Stimulated activated naive B cell treated with anti-CD40 and anti-IgM and Interleukin-4, amounts not matched to agents 10 μg/mL and 1 μg/mL and 100 μg/mL, for 72 hours (primary cell): ENCODE measurements at regions not wholly inside any gene's neighbourhood (a gene's known extent, or its start where the extent isn't known, plus 50 kb on each side); places are given as distances from the start of the nearest gene placed in this dataset.

ENCODE experiments used
- ATAC-seq, 2 donors: fragments of 150-1000 bp; cut with Tn5 transposase; replicated peaks; 2 replicates each; pipeline ENCODE4 v1.10.0; 2021; ENCODE audit warnings: moderate library complexity in 1 of 2
- DNase-seq: peaks from one replicate; pipeline ENCODE4 v3.0.0; 2021
- H3K27ac Mint-ChIP-seq: one replicate; pipeline ENCODE4 v1.8.0; 2022; ENCODE audit warnings: mild to moderate bottlenecking, mixed read lengths
- H3K27me3 Mint-ChIP-seq, 2 donors: one replicate each; pipeline ENCODE4 v1.8.0; 2022; ENCODE audit warnings: mixed read lengths in 2 of 2
- H3K36me3 Mint-ChIP-seq, 2 donors: one replicate each; pipeline ENCODE4 v1.8.0; 2022; ENCODE audit warnings: mixed read lengths in 2 of 2, mild to moderate bottlenecking in 1 of 2
- H3K4me1 Mint-ChIP-seq, 2 donors: one replicate each; pipeline ENCODE4 v1.8.0; 2022; ENCODE audit warnings: mixed read lengths in 2 of 2, mild to moderate bottlenecking in 1 of 2
- H3K4me3 Mint-ChIP-seq, 2 donors: one replicate each; pipeline ENCODE4 v1.8.0; 2022; ENCODE audit warnings: mild to moderate bottlenecking in 2 of 2, mixed read lengths in 2 of 2, moderate library complexity in 1 of 2
- H3K9me3 Mint-ChIP-seq, 2 donors: one replicate each; pipeline ENCODE4 v1.8.0; 2022; ENCODE audit warnings: mixed read lengths in 2 of 2, mild to moderate bottlenecking in 1 of 2

- no peak overlapping the region for H3K27ac Mint-ChIP-seq
- DNase-seq (no peak), ATAC-seq (no peak)
- H3K4me3 Mint-ChIP-seq, result no peak overlapping the region
- peaks cover 36 to 53% of the 10 kb centered on the region in 2 donors for H3K27me3 Mint-ChIP-seq
- H3K9me3 Mint-ChIP-seq, result no peaks in the 10 kb centered on the region
- peaks cover 2 to 5% of the 10 kb centered on the region in 2 donors for H3K4me1 Mint-ChIP-seq
- H3K36me3 Mint-ChIP-seq, result no peaks in the 10 kb centered on the region
Observed at GRCh38 chr13:112639521-112639920, 50.3 kb upstream of the ATP11A start.

DNA sequence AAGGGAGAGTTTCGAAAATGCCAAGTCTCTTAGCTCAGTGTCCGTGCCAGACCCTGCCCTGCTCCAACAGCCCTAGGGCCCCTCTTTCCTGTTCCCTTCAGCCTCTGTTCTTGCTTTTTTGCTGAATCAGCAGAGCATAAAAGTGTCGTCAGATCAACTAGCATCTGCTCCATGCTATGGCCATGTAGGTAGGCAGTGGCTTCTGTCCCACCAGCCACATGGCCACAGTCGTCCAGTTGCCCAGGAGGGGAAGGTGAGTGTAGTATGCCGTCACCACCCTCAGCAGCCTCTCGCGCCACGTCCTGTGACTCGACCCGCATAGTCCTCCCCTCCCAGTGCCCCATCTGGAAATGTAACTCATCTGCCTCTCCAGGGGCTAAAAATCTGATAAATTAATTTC lies 50.9 kb upstream of the ATP11A start:
- no peaks in the 10 kb centered on the region for H3K9me3 Mint-ChIP-seq
- peaks cover 36 to 47% of the 10 kb centered on the region in 2 donors for H3K27me3 Mint-ChIP-seq
- no peak overlapping the region for H3K27ac Mint-ChIP-seq
- H3K4me1 Mint-ChIP-seq, result peaks cover 2 to 5% of the 10 kb centered on the region in 2 donors
- no peak for DNase-seq
- H3K36me3 Mint-ChIP-seq, result no peaks in the 10 kb centered on the region
- ATAC-seq, result no peak
- H3K4me3 Mint-ChIP-seq, result no peak overlapping the region

GRCh38 chr13:112638157-112638750 lies 50.3 kb upstream of the TUBGCP3 start:
- DNase-seq, result no peak
- Mint-ChIP-seq H3K9me3 (no peaks in the 10 kb centered on the region), H3K27ac (no peak overlapping the region), H3K27me3 (peaks cover 36 to 47% of the 10 kb centered on the region in 2 donors), H3K4me3 (no peak overlapping the region), H3K36me3 (no peaks in the 10 kb centered on the region), H3K4me1 (peaks cover 2 to 5% of the 10 kb centered on the region in 2 donors)
- ATAC-seq, result no peak
